Fibroblast of lung (primary cell): ENCODE measurements at regions not wholly inside any gene's neighbourhood (a gene's known extent, or its start where the extent isn't known, plus 50 kb on each side); places are given as distances from the start of the nearest gene placed in this dataset.

Experiments
- CTCF ChIP-seq, 2 donors: IDR thresholded peaks in 1 of 2; conservative IDR thresholded peaks in 1 of 2; 1 replicate in 1 of 2; 2 replicates in 1 of 2; pipeline ENCODE4 v1.5.1; 2011 to 2012; ENCODE audit warnings: low read length in 2 of 2, control low read depth in 1 of 2, inconsistent platforms in 1 of 2, low read depth in 1 of 2, mild to moderate bottlenecking in 1 of 2
- EZH2 ChIP-seq: IDR thresholded peaks from 2 replicates; pipeline ENCODE4 v1.5.1; 2012; ENCODE audit warnings: low read length, control low read depth, mild to moderate bottlenecking; ENCODE audit errors: missing control alignments

GRCh38 chr15:46696281-46696680 is 1021.0 kb upstream of the SEMA6D start:
- no peak for TF ChIP-seq CTCF (conservative IDR thresholded peaks at IDR 0.05 in 1 of 2, IDR thresholded peaks at IDR 0.05 in 1 of 2; ENCODE audit: low read depth in 1 of 2, low read length in 2 of 2)
- no peak for TF ChIP-seq EZH2
